Nephron (organoid): ENCODE measurements at regions not wholly inside any gene's neighbourhood (a gene's known extent, or its start where the extent isn't known, plus 50 kb on each side); places are given as distances from the start of the nearest gene placed in this dataset.

Experiments
- H3K27ac Mint-ChIP-seq, 3 experiments: 2 replicates each; pipeline ENCODE4 v1.8.0; 2020; ENCODE audit warnings: mixed read lengths in 3 of 3, mild to moderate bottlenecking in 2 of 3, moderate library complexity in 1 of 3
- H3K27me3 Mint-ChIP-seq: 2 replicates; pipeline ENCODE4 v1.8.0; 2021; ENCODE audit warnings: low read depth, mild to moderate bottlenecking, moderate library complexity, mixed read lengths
- H3K36me3 Mint-ChIP-seq: 2 replicates; pipeline ENCODE4 v1.8.0; 2020; ENCODE audit warnings: low read depth, mixed read lengths
- H3K4me1 Mint-ChIP-seq: 2 replicates; pipeline ENCODE4 v1.8.0; 2020; ENCODE audit warnings: mixed read lengths
- H3K4me3 Mint-ChIP-seq, 3 experiments: 2 replicates each; pipeline ENCODE4 v1.8.0; 2020; ENCODE audit warnings: mild to moderate bottlenecking in 3 of 3, mixed read lengths in 3 of 3, moderate library complexity in 2 of 3
- H3K9me3 Mint-ChIP-seq: 2 replicates; pipeline ENCODE4 v1.8.0; 2020; ENCODE audit warnings: mixed read lengths
- TF ChIP-seq, protein P1 (sequence below), 3 experiments: fragments of 200-600 bp; sonication (generic); IDR thresholded peaks; one replicate each; pipeline ENCODE4 v1.5.0; 2021; ENCODE audit warnings: antibody characterized with exemption in 3 of 3; ENCODE audit not compliant: unreplicated experiment in 3 of 3

DNA sequence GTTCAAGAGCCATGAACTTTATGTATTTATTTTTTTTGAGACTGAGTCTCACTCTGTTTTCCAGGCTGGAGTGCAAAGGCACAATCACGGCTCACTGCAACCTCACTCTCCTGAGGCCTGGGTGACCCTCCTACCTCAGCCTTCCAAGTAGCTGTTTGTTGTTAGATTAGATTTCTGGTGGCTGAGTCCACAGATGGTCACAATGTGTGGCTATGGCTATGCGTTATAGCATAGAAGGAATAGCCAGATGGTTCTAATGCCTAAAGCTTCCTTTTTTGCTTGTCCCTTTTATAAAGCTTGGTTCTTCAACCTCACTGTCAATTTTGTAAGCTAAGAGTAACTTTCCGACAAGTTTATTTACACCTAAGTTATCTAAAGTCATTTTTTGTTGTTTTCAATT, 62.3 kb upstream of the FMN2 start:
- peaks cover 3% of the 10 kb centered on the region for H3K9me3 Mint-ChIP-seq
- H3K27me3 Mint-ChIP-seq = no peaks in the 10 kb centered on the region
- H3K36me3 Mint-ChIP-seq = no peaks in the 10 kb centered on the region
- no peak overlapping the region for H3K4me3 Mint-ChIP-seq
- peak overlapping the region in 2 of 3 experiments; percentile 17 to 33 for H3K27ac Mint-ChIP-seq
- peaks cover 10% of the 10 kb centered on the region for H3K4me1 Mint-ChIP-seq
- TF ChIP-seq, protein P1, sequence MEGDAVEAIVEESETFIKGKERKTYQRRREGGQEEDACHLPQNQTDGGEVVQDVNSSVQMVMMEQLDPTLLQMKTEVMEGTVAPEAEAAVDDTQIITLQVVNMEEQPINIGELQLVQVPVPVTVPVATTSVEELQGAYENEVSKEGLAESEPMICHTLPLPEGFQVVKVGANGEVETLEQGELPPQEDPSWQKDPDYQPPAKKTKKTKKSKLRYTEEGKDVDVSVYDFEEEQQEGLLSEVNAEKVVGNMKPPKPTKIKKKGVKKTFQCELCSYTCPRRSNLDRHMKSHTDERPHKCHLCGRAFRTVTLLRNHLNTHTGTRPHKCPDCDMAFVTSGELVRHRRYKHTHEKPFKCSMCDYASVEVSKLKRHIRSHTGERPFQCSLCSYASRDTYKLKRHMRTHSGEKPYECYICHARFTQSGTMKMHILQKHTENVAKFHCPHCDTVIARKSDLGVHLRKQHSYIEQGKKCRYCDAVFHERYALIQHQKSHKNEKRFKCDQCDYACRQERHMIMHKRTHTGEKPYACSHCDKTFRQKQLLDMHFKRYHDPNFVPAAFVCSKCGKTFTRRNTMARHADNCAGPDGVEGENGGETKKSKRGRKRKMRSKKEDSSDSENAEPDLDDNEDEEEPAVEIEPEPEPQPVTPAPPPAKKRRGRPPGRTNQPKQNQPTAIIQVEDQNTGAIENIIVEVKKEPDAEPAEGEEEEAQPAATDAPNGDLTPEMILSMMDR (IDR thresholded peaks at IDR 0.05; ENCODE audit: unreplicated experiment in 3 of 3) = no peak

DNA sequence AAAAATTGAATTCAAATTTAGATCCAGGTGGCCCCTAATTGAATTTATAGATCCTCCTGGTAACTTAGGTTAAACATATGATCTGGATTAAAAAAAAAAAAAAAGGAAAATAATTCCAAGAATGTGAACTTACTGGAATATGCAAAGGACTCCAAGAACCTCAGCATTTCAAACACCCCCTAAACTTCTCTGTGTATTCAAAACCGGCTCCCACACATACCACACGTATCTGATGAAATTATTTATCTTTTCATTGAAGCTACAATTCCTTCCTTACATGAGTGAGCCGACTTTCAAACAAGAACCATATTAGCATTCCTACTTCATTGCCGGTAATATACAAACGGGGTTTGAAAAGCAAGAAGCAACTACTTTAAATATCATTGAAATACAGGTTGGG, 61.4 kb upstream of the FMN2 start:
- peaks cover 10% of the 10 kb centered on the region for H3K4me1 Mint-ChIP-seq
- H3K36me3 Mint-ChIP-seq = no peaks in the 10 kb centered on the region
- H3K27ac Mint-ChIP-seq = peak overlapping the region in 2 of 3 experiments; percentile 17 to 33
- no peaks in the 10 kb centered on the region for H3K27me3 Mint-ChIP-seq
- peaks cover 3% of the 10 kb centered on the region for H3K9me3 Mint-ChIP-seq
- TF ChIP-seq, protein P1 (IDR thresholded peaks at IDR 0.05; ENCODE audit: unreplicated experiment in 3 of 3) = no peak
- no peak overlapping the region for H3K4me3 Mint-ChIP-seq

DNA sequence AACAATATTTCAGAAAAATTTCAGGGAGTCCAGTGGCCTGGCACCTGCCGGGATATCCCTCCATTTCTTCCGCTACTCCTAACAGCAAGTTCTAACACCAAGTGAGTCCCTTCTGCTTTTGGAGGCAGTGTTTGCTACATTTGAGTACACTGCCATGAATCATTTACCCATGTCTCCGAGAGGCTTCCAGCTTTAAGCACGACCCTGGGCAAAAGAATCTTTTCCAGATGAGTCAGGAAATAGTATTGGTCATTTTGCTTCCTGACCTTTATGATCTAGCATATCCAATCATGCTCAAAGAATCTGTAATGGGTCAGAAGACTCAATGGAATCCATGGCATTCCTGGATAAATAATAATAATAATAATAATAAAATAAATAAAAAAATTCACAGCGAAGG, 60.7 kb upstream of the FMN2 start:
- no peaks in the 10 kb centered on the region for H3K27me3 Mint-ChIP-seq
- H3K9me3 Mint-ChIP-seq = peaks cover 3% of the 10 kb centered on the region
- no peaks in the 10 kb centered on the region for H3K36me3 Mint-ChIP-seq
- H3K4me1 Mint-ChIP-seq = peaks cover 10% of the 10 kb centered on the region
- no peak overlapping the region for H3K27ac Mint-ChIP-seq
- H3K4me3 Mint-ChIP-seq = no peak overlapping the region
- TF ChIP-seq, protein P1 (IDR thresholded peaks at IDR 0.05; ENCODE audit: unreplicated experiment in 3 of 3) = no peak

GRCh38 chr1:240031414-240031813, 60.3 kb upstream of the FMN2 start:
- TF ChIP-seq, protein P1 (IDR thresholded peaks at IDR 0.05; ENCODE audit: unreplicated experiment in 3 of 3) = no peak
- no peaks in the 10 kb centered on the region for H3K27me3 Mint-ChIP-seq
- peaks cover 3% of the 10 kb centered on the region for H3K9me3 Mint-ChIP-seq
- H3K4me1 Mint-ChIP-seq = peaks cover 10% of the 10 kb centered on the region
- H3K36me3 Mint-ChIP-seq = no peaks in the 10 kb centered on the region
- no peak overlapping the region for H3K27ac Mint-ChIP-seq
- no peak overlapping the region for H3K4me3 Mint-ChIP-seq

DNA sequence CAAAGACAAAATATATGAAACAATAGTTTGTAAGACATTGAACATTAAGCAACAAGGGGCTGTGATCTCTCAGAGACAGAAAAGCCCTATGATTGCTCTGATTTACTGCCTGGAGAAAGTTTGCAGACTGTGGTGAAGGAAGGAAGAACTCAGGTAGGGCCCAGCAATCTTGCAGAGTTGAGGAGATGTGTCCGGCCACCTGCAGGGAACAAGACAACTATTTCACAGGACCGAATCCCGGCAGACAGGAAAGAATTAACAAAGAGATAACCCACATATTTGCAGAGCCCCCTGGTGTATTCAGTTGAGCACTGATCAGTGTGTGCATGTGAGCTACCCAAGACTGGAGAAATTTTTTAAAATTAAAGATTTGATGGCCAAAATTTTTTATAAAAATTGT, 58.3 kb upstream of the FMN2 start:
- TF ChIP-seq, protein P1 (IDR thresholded peaks at IDR 0.05; ENCODE audit: unreplicated experiment in 3 of 3) = no peak
- H3K36me3 Mint-ChIP-seq = no peaks in the 10 kb centered on the region

DNA sequence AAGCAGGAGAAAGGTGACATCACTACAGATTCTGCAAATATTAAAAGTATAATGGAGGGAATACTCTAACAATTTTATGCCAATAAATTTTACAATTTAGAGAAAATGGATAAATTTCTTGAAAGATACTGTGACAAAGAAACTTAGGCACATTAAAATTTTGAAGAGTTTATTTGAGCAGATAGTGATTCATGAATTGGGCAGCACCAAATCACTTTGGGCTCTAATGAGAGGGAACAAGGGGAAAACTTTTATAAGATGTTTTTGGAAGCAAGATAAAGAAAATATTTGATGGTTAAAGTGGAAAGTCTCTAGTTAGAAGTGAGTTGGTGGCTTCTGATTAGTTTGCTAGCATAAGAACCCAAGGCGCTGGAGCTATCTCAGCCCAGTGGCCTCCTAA, 55.2 kb upstream of the FMN2 start:
- Mint-ChIP-seq H3K4me3 (no peak overlapping the region), H3K27me3 (no peaks in the 10 kb centered on the region), H3K9me3 (peaks cover 3% of the 10 kb centered on the region), H3K36me3 (no peaks in the 10 kb centered on the region), H3K4me1 (no peaks in the 10 kb centered on the region), H3K27ac (no peak overlapping the region)
- TF ChIP-seq, protein P1 (IDR thresholded peaks at IDR 0.05; ENCODE audit: unreplicated experiment in 3 of 3) = no peak

More for the DNA sequence above, 58.3 kb upstream of the FMN2 start:
- H3K4me3 Mint-ChIP-seq = no peak overlapping the region
- peaks cover 3% of the 10 kb centered on the region for H3K9me3 Mint-ChIP-seq
- H3K4me1 Mint-ChIP-seq = peaks cover 10% of the 10 kb centered on the region
- H3K27me3 Mint-ChIP-seq = no peaks in the 10 kb centered on the region
- no peak overlapping the region for H3K27ac Mint-ChIP-seq
